ENCODE measurements at regions not wholly inside any gene's neighbourhood (a gene's known extent, or its start where the extent isn't known, plus 50 kb on each side); places are given as distances from the start of the nearest gene placed in this dataset.

DNA sequence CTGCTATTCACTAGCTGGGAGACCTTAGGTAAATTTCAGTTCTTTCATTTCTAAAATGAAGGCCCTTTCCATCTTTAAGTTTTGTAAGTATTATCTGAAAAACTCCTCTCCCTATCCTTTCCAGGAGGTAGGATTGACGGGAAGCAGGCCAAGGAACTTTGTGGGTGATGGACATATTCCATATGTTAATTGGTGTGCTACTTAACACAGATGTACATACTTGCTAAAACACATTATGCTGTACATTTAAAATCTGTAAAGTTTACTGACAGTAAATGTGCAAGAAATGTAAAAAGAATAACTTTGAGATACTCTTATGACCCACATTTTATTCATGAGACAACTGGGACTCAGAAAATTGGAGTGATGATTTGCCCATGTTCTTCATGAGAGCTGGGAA, 329.8 kb upstream of the LRRC3B start:
- TF ChIP-seq, protein P1, sequence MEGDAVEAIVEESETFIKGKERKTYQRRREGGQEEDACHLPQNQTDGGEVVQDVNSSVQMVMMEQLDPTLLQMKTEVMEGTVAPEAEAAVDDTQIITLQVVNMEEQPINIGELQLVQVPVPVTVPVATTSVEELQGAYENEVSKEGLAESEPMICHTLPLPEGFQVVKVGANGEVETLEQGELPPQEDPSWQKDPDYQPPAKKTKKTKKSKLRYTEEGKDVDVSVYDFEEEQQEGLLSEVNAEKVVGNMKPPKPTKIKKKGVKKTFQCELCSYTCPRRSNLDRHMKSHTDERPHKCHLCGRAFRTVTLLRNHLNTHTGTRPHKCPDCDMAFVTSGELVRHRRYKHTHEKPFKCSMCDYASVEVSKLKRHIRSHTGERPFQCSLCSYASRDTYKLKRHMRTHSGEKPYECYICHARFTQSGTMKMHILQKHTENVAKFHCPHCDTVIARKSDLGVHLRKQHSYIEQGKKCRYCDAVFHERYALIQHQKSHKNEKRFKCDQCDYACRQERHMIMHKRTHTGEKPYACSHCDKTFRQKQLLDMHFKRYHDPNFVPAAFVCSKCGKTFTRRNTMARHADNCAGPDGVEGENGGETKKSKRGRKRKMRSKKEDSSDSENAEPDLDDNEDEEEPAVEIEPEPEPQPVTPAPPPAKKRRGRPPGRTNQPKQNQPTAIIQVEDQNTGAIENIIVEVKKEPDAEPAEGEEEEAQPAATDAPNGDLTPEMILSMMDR (IDR thresholded peaks at IDR 0.05), result no peak
- no peak for TF ChIP-seq EP300 (IDR thresholded peaks at IDR 0.05; ENCODE audit: borderline replicate concordance in 1 of 2, low read depth in 1 of 2, low read length in 1 of 2)

Measured in SK-N-SH (cell line).